ENCODE measurements at regions not wholly inside any gene's neighbourhood (a gene's known extent, or its start where the extent isn't known, plus 50 kb on each side); places are given as distances from the start of the nearest gene placed in this dataset.
A peak's percentile ranks its signal among the peaks of the same experiment; 100 is the strongest.
"Not testable (repeated sequence)": the region's sequence is repeated elsewhere in the genome, so short reads cannot be mapped to it uniquely, and the experiment has no call there.

- DNase-seq, result no peak
Observed at GRCh38 chr7:26065652-26066051, 86.3 kb upstream of the NFE2L3 start.

DNA sequence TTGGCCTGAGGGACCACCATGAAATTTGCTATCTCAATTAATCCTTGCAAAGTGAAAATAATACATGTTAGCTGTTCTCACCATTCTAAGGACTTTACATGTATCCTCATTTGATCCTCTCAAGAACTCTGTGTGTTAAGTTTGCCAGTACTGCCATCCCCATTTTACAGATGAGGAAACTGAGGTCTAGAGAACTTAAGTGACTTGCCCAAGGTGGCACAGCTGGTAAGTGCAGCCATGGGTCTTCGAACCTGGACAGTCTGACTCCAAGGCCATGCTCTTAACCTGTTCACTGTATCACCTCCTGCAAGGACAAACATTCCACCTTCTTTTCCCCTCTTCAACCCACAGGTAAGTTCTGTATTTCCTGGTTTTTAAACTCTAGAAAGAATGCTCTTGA lies 85.3 kb upstream of the NFE2L3 start:
- DNase-seq, result no peak

DNA sequence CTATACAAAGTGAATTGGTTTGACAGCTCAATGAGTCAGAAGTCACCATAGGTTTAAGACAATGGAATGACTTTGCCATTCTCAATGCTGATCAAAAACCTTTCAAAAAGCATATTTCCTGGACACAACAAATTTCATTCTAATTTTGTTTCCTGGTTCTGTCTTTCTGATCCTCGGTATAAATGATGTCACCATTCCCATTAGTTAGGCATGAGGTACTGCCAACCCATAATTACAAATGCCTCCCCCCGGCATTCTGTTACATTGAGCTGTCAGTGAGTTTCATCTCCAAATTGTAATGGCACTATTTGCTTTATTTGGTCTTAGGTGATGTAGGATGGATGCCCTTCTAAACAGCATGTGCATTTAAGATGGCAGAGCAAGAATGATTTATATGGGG lies 81.7 kb upstream of the NFE2L3 start:
- DNase-seq, result no peak

- no peak for DNase-seq
Observed at GRCh38 chr7:26071622-26072456, 80.2 kb upstream of the NFE2L3 start.

DNA sequence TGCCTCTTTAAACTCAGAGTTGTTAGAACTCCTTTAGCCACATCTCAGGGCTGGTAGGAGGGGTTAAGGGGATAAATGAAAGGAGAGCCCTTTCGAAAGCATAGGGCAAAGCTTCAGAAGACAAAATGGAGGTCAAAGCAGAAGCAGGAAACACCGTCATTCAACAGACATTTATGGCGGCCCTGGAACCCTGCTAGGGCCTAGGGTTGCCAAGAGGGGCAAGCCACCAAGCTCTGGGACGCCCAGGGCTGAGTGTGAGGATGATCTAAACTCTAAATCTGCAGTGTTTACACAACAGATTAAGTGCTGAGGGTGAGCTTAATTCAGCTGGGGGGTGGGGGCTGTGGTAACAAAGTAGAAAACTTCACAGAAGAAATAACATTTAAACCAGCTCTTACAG lies 79.0 kb upstream of the NFE2L3 start:
- DNase-seq, result no peak

- no peak for DNase-seq
Observed at GRCh38 chr7:26074919-26075318, 77.1 kb upstream of the NFE2L3 start.

GRCh38 chr7:26076691-26077090 lies 75.3 kb upstream of the NFE2L3 start:
- no peak for DNase-seq

GRCh38 chr7:26078437-26079336 lies 73.3 kb upstream of the NFE2L3 start:
- DNase-seq, result peak; percentile 80

DNA sequence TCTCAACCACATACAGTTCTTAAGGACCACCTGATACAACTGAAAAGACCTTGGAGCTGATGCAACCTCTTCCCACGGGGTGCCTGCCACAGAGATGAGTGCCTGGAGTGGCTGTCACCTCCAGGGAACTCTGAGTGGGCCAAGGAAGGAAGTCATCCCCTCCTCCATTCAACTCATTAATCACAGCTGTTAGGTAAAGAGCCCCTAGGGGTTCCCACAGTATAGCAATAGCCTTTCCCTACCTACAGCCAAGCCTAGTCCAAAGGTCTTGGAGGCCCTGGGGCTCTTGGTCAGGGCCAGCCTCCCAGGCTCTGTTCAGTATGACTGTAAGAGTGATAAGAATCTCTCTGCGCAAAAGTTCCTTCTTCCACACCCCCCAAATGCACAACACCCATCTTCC lies 70.4 kb upstream of the NFE2L3 start:
- DNase-seq, result no peak

- no peak for DNase-seq
Observed at GRCh38 chr7:26083113-26083512, 68.9 kb upstream of the NFE2L3 start.

- no peak for DNase-seq
Observed at GRCh38 chr7:26084418-26084817, 67.6 kb upstream of the NFE2L3 start.

DNA sequence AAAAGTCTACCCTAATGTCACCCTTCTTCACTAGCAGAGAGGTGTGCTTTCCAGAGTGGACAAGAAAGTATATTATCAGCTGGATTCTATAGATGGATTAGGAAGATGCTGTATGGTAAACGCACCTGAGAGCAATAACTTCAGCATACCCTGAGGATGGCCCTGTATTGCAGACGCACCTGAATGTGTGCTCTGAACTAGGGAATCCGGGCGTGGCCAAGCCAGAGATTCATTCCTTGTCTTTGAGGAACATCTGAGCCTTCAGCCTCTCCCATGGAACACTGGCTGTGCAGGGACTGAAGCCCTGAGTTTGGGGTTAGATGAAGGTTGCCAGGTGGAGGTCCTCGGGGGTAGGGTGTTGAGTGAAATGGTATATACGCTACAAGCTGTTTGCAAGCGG lies 66.2 kb upstream of the NFE2L3 start:
- no peak for DNase-seq

GRCh38 chr7:26087321-26088091 lies 64.5 kb upstream of the NFE2L3 start:
- DNase-seq, result no peak

DNA sequence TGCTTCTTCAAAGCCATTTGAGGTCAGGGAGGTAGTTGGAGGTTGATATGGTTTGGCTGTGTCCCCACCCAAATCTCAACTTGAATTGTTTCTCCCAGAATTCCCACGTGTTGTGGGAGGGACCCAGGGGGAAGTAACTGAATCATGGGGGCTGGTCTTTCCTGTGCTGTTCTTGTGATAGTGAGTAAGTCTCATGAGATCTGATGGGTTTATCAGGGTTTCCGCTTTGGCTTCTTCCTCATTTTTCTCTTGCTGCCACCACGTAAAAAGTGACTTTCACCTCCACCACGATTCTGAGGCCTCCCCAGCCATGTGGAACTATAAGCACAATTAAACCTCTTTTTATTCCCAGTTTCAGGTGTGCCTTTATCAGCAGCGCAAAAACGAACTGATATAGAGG lies 62.5 kb upstream of the NFE2L3 start:
- not testable (repeated sequence) for DNase-seq

- peak; percentile 53 for DNase-seq
Observed at GRCh38 chr7:26090927-26091519, 61.0 kb upstream of the NFE2L3 start.

GRCh38 chr7:26091933-26092332 lies 60.1 kb upstream of the NFE2L3 start:
- DNase-seq, result no peak

DNA sequence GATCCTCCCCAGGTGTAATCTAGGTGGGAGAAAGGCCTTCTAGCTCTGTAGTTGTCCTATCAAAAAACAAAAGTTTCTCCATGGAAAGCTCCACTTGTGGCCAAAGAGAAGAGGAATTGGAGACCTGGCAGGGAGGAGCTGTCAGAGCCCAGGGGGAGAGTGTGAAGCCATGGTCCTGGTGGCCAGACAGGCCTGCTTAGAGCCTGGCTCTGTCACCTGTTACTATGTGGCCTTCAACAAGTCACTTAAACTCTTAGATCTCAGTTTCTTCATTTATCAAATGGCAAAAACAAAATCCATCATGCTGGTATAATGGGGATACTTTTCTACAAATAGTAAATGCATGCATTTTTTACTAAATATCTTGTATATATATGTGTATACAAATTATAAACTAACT lies 59.0 kb upstream of the NFE2L3 start:
- DNase-seq, result no peak

- no peak for DNase-seq
Observed at GRCh38 chr7:26096136-26096535, 55.9 kb upstream of the NFE2L3 start.

GRCh38 chr7:26097837-26098668 lies 53.9 kb upstream of the NFE2L3 start:
- no peak for DNase-seq

DNA sequence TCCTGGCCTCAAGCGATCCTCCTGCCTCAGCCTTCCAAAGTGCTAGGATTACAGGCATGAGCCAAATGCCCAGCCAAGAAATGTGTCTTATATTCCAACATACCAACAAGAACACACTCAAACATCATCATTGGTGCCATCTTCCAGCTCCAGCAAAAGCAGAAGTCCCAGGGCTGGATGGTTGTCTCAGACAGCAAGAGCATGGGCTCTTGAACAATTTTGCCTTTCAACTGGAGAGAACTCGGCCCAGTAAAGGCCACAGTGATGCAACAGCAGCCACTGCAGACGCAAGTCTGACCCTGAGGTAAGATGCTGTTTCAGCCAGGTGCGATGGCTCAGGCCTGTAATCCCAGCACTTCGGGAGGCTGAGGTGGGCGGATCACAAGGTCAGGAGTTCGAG lies 52.8 kb upstream of the NFE2L3 start:
- DNase-seq, result no peak

- DNase-seq, result no peak
Observed at GRCh38 chr7:26100406-26101339, 51.3 kb upstream of the NFE2L3 start.

Measured in CD4-positive, alpha-beta T cell treated with Interleukin-12 subunit alpha and Interleukin-12 subunit beta, for 1 hour (primary cell).